SK-N-DZ (cell line): ENCODE measurements at regions not wholly inside any gene's neighbourhood (a gene's known extent, or its start where the extent isn't known, plus 50 kb on each side); places are given as distances from the start of the nearest gene placed in this dataset.

Experiments
- DNase-seq: peaks from one replicate; pipeline ENCODE4 v3.0.0-alpha.2; 2015; ENCODE audit warnings: low spot score

DNA sequence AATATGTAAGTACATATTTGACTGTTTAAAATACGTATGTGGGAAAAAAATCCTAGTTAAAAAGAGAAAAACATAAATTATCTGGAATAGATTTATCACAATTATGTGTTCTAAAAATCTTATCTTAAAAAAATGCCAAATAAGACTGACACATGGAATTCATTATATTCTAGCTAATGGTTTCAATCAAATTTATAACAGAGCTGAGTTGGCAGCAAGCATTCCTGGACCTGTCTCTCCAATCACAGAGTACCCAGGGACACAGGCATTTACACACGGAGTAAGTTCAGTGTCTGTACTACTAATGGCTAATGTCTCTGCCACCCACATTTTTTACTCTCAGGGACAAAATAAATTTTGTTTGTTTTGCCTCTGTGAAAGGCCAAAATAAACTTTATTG lies 122.3 kb downstream of the RPS12 start:
- DNase-seq, result peak; percentile 11

DNA sequence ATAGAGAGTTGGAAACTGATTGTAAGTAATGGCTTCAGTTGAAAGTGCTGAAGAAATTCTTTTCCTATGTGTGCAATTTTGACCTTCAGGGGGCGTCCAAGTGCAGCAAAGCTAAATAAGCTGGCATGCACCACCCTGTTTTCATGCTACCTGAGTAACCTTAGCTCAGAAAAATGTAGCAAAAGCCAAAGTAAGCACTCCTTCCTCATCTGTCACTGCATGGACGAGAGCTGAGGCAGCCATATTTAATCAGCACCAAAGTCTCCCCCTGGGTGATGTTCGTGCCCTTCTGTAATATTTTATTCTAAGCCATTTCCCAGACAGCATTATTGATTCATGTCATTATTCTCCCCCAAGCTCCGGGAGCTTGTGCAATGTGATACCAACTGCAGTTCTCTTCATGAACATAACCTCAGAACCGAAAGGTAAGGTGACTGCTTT lies 123.1 kb downstream of the RPS12 start:
- DNase-seq, result peak; percentile 67

DNA sequence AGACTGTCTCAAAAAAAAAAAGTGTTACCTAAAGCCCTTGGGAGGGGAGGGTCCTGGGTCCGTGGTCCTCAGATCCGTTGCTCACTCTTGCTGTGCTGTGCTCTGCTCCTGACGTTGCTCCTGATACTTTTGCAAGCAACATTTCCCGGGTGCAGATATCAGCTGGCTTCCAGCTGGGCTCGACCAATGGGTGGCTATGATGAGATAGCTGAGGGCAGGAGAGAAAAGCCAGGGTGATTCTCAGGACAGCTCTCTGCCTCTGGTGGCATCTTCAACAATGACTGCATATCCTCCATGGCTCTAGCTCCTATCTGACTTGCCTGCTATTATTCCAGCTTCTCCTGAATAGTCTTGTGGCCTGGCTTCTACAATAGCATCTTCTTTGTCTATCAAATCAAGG lies 134.5 kb downstream of the RPS12 start:
- DNase-seq, result no peak

DNA sequence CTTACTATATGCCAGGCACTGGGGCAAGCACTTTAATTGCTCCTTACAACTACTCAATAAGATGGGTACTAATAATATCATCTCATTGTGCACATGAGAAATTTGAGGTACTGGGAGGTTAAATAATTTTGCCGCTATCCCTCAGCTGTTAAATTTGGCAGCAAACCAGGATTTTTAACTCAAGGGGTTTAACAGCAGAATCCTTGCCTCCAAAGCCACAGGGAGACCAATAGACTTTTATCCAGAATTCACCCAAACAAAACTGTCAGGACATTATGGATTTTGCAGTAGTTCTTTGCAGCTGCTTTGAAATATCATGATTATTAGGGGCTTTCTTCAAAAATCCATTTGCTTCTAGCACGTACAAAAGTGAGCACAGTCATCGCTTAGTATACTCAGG lies 136.2 kb downstream of the RPS12 start:
- no peak for DNase-seq

DNA sequence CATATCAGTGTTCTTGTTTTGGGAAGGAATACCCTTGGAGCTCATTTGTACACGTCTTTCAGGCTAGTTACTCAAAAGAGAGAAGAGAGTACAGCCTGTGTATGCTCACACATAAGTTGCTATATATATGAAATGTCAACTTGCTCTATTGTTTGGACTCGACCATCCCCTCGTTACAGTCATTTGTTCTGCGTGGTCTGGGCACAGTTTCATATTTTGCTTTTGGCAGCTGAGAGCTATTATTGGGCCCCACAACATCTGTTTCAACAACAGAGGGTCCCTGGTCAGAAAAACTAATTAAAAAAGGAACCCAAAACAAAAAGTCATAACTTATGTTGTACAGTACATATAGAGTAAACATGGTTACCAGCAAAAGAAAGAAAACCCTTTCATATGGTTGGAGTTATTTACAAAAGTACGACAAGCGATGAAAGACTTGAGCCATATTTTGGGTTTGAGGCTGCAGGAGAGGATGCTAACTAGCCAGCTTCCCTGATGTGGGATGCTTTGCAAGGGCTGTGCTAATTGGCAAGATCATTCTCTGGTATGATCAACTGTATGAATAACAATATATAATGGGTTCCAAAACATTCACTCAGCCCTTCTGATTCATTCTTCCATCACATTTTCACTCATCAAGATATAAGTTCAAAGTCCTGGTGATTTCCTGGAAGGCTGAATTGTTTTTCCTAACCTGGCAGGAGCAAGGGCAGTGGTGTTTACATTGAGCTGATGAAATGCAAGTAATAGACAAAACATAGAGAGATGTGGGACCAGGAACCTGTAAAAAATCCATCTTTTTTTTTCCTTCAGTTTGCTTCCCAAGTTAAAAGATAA lies 137.9 kb downstream of the RPS12 start:
- DNase-seq, result no peak

DNA sequence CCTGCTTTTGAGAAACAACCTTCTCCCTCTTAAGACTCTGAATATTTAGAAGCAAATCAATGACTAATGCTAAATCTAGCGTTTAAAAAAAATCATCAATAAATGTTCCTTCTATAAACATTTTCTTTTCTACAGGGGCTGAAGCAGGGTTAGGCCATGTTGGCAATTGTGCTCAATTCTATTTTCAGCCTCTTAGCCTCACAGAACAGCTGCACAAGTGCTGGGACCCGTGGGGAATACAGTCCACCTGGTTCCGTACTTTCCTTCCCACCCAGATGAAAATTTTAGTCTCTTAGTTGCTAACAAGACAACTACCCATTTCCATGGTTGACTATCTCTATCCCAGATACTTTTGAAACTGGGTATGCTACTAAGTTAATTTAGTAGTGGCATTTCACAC lies 138.6 kb downstream of the RPS12 start:
- no peak for DNase-seq

DNA sequence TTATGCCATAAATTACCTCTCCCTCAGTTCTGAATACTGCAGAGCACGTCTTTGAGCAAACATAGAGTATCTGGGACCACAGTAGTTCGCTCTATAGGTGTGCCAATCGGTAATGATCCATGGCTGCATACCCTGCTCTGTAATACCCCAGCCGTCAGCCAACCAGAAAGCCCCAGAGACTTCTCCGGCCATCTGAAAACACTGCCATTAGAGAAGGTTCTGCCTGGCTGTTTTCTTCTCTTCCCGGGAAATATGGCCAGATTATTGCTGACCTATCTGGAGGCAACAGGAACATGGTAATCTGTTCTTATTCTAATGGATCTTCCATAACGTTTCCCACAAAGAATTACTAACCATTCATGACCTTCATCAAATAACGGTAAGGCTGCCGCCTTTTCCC lies 139.9 kb downstream of the RPS12 start:
- DNase-seq, result no peak

DNA sequence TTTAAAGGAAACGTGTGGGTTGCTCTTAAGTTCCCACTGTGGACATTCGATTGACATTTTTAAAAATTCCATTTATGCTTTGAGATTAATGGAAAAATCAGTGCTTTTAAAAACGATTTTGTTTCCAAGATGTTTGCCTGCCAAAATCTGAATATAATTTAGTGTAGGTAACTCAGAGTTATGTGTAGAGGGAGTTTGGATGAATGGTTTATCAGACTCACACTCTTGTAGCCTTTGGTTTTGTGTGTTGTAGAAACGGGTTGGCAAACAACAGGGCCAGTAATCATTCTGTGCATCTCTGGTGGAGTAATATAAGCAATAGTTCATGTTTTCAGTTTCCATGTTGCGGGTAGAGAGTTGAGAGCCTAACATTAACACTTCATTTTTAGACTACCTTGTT lies 140.6 kb downstream of the RPS12 start:
- no peak for DNase-seq

DNA sequence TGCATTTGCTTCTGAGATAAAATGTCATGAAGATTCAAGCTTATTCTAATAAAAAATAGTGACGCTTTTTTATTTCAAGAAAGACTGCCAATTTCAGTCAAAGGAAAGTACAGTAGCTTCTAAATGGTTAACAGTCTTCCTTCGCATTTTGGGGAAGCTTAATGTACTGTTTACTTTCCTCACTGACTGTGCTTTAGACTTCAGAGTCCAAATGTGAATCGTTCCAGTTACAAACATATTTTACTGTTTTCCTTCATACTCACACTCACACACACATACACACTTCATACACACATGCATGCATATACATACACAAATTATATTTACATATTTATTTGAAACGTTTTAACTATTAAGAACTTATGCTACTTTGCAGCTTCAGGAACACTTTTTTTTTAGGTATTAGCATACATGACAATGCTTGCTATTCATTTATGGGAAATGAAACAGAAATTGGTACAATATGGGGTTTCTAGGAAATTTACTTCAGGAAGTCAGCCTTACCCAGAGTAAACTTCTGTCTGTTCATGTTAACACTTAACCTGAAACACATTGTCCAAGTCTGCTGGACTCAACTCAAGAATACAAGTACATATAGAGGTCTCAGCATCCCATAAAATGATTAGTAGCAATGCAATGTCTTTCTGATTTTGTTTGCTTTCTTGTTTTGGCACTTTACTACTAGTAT lies 145.4 kb downstream of the RPS12 start:
- no peak for DNase-seq

DNA sequence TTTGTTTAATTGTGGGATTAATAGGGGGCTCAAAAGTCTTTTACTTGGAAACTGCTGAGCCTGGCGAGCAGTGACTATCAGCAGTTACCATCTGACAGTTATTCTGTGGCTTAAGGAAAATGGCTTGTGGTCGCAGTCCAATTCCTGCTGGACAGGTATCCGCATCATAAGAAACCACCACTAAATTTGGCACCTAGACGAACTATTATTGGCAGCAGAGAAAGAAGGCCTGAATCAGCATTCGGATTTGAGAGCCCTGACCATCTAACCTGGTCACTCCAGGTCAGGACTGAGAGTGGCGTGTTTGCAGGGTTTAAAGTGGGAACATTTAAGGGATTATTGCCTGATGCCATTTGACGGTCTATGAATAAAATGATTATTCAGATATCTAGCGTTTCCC lies 146.4 kb downstream of the RPS12 start:
- no peak for DNase-seq

DNA sequence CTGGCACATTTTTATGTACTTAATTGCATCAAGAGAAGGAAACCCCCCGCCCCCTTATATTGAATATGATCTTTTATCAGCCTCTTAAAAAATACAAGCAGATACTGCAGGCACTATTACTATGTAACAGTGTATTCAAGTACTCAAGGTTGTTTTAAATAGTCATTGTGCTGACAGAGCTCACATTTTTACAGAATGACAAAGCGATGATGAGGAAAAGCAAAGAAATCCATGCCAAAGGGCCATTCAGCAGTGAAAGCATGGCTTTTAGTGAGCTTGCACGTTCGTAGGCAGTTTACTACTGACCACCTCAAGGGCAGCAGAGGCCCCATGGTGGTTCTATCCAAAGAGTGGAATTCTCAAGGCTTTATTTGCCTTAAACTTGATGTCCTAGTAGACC lies 146.8 kb downstream of the RPS12 start:
- DNase-seq, result no peak

DNA sequence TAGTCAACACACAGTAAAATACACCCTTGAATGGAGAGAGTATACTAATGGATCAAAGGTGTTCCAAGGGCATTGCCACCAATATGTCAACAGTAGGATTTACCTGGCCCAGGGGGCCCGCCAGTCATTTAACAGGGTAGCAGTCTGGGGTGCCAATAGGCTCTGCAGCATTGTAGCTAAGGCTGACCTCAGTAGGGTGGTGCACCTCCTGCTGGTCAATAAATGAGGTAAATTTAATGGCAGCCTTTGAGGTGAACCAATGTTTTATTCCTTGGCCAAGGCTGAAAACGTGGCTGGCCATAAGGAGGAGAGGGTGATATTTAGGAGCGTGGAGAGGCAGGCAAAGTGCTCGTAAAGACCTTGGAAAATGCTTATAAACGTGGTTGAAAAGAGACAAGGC lies 147.2 kb downstream of the RPS12 start:
- no peak for DNase-seq

DNA sequence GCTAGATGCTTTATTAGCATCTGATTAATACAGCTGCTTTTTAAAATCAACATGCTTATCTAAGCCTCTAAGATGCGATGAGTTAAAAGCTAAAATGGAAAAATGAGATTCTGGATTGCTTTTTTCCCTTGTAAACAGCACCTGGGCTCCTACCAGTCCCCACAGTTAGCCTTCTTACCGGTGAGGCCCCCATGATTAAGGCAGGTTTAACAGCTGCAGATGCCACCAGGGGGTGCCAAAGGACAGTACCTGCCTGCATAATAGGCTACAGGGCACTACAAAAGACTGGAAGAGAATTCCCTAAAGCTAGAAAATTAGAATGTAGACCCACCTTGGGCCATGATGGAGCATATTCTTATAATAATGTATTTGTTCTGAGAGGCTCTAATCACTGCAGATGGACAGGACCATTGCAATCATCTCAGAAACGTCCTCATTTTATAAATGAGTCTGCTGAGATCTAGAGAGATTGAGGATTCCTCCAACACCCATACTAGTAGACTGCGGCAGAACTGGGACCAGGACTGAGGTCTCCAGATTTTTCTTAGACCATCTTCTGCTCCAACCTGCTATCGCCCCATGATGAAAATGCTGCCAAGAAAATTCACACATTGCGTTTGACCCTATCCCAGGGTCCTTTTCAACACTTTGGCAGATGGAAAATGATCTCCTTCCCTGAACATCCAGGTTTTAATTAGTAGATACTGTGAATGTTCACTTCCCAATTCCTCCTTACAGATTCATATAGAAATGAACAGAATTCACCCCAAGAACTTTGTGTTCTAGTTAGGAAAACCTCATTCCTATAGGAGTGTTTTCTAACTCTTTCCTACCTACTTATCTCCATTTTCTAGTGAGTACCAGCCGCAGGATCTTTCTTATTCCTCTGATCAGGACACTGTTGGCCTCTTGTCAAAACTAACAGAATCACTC lies 148.8 kb downstream of the RPS12 start:
- DNase-seq, result peak; percentile 85

DNA sequence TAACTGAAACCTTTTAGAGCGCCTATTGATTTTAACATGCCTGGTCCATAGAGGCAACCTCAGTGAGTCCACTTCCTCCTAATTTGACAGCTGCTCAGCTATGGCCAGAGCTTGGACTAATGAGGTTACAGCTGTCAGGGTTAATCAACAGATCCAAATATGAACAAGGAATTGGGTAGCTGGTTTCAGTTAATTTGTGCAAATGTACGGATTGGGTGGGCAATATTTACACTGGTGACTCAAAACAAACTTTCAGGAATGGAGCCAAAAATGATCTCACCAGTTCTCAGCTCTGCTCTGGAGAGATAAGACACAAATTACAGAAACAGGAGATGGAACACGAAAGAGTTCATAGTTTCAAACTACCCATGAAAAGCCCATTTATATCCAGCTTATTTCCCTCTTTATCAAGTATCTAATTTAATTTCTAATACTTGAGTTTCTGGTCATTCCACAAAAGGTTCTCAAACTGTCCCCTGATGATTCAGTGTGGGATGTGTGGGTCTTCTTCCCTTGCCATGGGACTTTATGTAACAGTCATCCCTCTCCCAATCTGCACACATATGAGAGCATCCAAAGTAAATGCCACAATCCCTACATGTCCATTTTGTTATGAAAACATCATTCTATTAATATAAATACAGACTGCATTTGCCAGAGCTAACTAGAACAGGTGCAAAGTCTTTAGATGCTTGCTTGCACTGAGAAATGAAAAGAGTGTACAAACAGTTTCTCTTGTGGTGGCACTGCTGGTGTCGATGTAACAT lies 149.9 kb downstream of the RPS12 start:
- peak; percentile 93 for DNase-seq

DNA sequence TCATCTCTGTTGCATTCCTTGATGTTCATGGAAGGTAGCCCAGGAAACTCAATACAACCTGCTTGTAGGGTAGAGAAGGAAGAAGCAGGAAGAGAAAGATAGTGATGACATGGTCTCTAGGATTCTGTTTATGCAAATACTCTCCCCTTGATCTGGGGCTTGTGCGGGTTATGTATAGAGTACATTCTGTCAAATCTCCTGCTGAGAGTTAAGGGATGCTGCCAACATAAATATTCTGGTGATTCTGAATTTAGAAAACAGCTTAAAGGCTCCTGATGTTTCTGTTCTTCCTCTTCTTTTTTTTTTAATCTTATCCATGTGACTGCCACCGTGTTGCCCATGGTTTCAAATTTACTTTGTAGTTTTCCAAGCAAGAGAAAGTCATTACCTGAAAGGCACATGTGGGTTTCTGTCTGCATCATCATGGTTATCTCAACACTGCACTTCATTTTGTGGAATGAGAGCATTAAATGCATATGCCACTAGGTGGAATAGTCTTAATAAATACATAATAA lies 150.6 kb downstream of the RPS12 start:
- DNase-seq, result no peak

DNA sequence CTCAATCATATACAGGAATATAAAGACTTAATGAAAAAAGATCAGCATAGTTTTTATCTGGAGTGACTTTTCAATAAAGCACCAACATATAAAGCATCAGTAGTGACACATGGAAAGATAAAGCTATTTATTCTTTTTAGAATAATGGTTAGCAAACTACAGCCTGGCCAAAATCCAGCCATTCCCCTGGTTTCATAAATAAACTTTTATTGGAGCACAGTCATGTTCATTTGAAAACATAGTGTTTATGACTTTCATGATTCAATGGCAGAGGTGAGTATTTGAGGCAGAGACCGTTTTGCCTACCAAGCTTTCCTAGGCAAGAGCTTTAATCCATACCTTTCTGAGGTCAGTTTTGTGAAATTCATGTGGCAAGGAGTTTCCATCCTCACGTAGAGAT lies 153.5 kb downstream of the RPS12 start:
- no peak for DNase-seq

DNA sequence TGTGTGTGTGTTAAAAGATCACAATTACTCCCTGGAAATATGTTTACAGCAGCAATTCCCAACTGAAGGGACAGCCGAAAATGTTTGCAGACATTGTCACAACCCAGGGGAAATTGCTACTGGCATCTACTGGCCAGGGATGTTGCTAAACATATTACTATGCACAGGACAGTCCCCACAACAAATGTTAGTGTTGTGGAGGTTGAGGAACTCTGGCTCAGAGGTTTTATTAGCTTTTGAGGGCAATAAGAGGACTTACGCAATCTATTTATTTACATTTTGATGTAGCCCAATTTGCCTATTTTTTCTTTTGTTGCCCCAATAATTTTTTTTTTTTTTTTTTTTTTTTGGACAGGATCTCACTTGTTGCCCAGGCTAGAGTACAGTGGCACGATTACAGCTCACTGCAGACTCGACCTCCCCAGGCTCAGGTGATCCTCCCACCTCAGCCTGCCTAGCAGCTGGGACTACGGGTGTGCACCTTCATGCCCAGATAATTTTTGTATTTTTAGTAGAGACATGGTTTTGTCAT lies 154.1 kb downstream of the RPS12 start:
- DNase-seq, result no peak

DNA sequence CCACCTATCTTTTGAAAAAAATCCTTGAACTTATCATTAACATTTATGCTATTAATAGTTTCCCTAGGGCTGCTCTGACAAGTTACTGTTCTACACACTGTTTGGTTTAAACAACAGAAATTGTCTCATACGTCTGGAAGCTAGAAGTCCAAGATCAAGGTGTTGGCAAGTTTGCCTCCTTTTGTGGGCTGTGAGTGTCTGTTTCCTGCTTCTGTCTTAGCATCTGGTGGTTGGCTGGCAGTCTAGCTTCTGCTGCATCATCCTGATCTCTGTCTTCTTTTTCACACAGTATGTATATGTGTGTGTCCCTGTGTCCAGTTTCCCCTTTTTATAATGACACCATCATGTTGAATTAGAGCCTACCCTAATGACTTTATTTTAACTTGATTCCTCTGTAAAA lies 154.8 kb downstream of the RPS12 start:
- DNase-seq, result no peak

DNA sequence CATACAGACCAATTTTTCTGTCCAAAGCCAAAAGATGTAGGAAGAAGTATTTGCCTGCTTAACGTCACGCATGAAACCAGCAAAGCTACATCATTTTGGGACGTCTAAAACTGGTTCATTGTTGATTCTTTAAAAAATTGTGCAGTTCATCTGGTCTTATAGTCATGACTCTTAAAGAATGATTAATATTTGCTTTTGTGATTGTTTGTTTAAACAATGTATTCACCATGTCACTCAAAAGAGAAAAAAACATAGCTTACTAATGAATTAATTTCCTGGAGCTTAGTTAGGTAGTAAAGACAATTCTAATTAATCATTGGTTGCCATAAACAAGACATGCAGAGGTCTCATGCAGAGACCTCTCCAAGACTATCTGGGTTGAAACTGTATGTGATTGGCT lies 157.3 kb downstream of the RPS12 start:
- no peak for DNase-seq

DNA sequence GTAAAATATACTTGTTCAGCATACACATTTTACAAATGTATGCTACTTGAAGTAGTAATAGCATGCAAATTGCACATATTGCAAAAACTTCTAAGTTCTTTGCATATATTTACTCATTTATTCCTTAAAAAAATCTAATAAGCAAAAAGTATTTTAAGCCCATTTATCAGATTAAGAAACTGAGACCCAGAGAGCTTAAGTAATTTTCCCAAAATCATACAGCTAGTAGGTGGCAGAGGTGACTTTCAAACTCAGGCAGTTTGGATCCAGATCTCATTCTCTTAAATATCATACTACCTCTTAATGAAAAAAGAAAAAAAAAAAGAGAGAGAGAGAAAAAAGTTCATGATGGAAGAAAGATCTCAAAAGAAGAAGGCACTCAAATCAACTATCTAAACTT lies 157.9 kb downstream of the RPS12 start:
- DNase-seq, result no peak

DNA sequence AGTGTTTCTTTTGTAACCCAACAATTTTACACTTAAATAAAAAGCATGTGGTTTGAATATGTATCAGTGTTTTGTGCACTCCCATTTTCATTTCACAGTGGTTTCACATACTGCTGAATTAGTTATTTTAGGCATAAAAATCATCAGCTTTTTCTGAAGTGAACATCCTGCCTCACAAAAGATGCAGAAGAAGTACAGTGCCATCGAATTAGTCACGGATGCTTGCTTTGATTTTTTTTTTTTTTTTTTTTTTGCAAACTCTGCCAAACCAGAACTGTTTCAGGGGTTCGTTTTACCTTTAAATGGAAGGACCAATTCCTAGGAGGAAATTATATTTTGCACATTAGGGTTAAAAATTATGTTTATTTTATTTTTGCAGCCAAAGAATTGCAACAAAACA lies 158.6 kb downstream of the RPS12 start:
- peak; percentile 67 for DNase-seq
